GM12892 (cell line): ENCODE measurements at regions not wholly inside any gene's neighbourhood (a gene's known extent, or its start where the extent isn't known, plus 50 kb on each side); places are given as distances from the start of the nearest gene placed in this dataset.
"Not testable (repeated sequence)": the region's sequence is repeated elsewhere in the genome, so short reads cannot be mapped to it uniquely, and the experiment has no call there.

ENCODE experiments used
- POLR2A ChIP-seq: IDR thresholded peaks from 2 replicates; pipeline ENCODE4 v1.6.1; 2011; ENCODE audit warnings: low read depth, low read length, control low read depth
- TAF1 ChIP-seq: IDR thresholded peaks from 2 replicates; pipeline ENCODE4 v1.6.1; 2011; ENCODE audit warnings: low read depth, mild to moderate bottlenecking, control low read depth, low read length, borderline replicate concordance

GRCh38 chr6:22140736-22141135 lies 156.1 kb downstream of the PRL start:
- TF ChIP-seq POLR2A, TAF1: not testable (repeated sequence)
